Esophagus squamous epithelium (tissue), 5 donors: ENCODE measurements at regions not wholly inside any gene's neighbourhood (a gene's known extent, or its start where the extent isn't known, plus 50 kb on each side); places are given as distances from the start of the nearest gene placed in this dataset.
A peak's percentile ranks its signal among the peaks of the same experiment; 100 is the strongest.

Source experiments
- DNase-seq: peaks from one replicate; lab custom pipeline; 2025; lab: John Stamatoyannopoulos, UW
- H3K27ac ChIP-seq, 4 donors: fragments of 200-600 bp; sonication (generic); one replicate each; pipeline ENCODE4 v1.5.1; 2016 to 2019; ENCODE audit warnings: mild to moderate bottlenecking in 1 of 4
- H3K27me3 ChIP-seq, 4 donors: fragments of 200-600 bp; sonication (generic); 1 replicate in 3 of 4; 2 replicates in 1 of 4; pipeline versions ENCODE4 v1.5.1 to v1.6.0; 2017 to 2021; ENCODE audit warnings: antibody characterized with exemption in 1 of 4
- H3K36me3 ChIP-seq, 3 donors: fragments of 200-600 bp; sonication (generic); one replicate each; pipeline ENCODE4 v1.5.1; 2016 to 2019
- H3K4me1 ChIP-seq, 3 donors: fragments of 200-600 bp; sonication (generic); one replicate each; pipeline ENCODE4 v1.5.1; 2017 to 2019
- H3K4me3 ChIP-seq, 4 donors: fragments of 200-600 bp; sonication (generic); 1 replicate in 3 of 4; 2 replicates in 1 of 4; pipeline ENCODE4 v1.5.1; 2016 to 2019; ENCODE audit warnings: mild to moderate bottlenecking in 2 of 4, moderate library complexity in 1 of 4
- H3K9me3 ChIP-seq, 3 donors: fragments of 200-600 bp; sonication (generic); one replicate each; pipeline ENCODE4 v1.5.1; 2016 to 2019
- POLR2A ChIP-seq, 4 donors: fragments of 450-650 bp; IDR thresholded peaks; one replicate each; pipeline ENCODE4 v1.6.1; 2017; ENCODE audit warnings: antibody characterized with exemption in 4 of 4, mild to moderate bottlenecking in 4 of 4, moderate library complexity in 3 of 4
- WGBS, 2 donors: methylation state at CpG; one replicate each; pipeline ENCODE4 v1.1.5; 2018; 5-methylcytosine and 5-hydroxymethylcytosine counted together
- intact Hi-C: fragments of 100-400 bp; cut with DNase I; formaldehyde crosslinking; loops from one replicate; pipeline ENCODE4 v1.15.0; 2022
- TF ChIP-seq, protein P1 (sequence below), 6 experiments: fragments of 450-650 bp in 4 of 6; fragments of 200-600 bp in 2 of 6; sonication (generic) in 2 of 6; IDR thresholded peaks; one replicate each; pipeline ENCODE4 v1.5.1; 2016 to 2019; ENCODE audit warnings: antibody characterized with exemption in 6 of 6, mild to moderate bottlenecking in 4 of 6, moderate library complexity in 4 of 6
- donor health status: DM: yes; HTN: yes; CAD: no.

DNA sequence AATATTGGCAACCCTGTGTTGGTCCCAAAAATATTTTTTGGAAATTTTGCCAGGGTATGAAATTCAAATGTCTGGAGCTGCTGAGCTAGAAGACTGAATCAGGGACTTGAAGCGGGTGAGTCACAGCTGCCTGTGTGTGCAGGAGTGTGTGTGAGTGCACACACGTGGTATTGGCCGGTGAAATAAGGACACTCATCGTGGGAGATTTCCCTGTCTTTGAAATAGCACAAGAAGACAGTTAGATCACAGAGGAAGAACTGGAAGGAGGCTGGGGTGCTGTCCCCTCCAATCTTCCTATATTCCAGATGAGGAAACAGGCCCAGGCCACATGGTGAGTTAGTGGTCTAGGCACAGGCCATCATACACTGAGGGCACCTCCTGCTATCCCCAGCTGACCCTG is 123.8 kb upstream of the MLN start:
- H3K36me3 ChIP-seq: no peaks in the 10 kb centered on the region
- WGBS, 2 donors: 48% methylated on average over 4 of the region's 4 CpGs
- intact Hi-C loops: no loop called here
- no peaks in the 10 kb centered on the region for H3K9me3 ChIP-seq
- no peak for DNase-seq
- H3K27ac ChIP-seq: peak overlapping the region in 2 of 4 donors; percentile 34 to 42
- H3K4me3 ChIP-seq: no peak overlapping the region
- H3K4me1 ChIP-seq: no peaks in the 10 kb centered on the region
- TF ChIP-seq POLR2A (IDR thresholded peaks at IDR 0.05): no peak
- TF ChIP-seq, protein P1, sequence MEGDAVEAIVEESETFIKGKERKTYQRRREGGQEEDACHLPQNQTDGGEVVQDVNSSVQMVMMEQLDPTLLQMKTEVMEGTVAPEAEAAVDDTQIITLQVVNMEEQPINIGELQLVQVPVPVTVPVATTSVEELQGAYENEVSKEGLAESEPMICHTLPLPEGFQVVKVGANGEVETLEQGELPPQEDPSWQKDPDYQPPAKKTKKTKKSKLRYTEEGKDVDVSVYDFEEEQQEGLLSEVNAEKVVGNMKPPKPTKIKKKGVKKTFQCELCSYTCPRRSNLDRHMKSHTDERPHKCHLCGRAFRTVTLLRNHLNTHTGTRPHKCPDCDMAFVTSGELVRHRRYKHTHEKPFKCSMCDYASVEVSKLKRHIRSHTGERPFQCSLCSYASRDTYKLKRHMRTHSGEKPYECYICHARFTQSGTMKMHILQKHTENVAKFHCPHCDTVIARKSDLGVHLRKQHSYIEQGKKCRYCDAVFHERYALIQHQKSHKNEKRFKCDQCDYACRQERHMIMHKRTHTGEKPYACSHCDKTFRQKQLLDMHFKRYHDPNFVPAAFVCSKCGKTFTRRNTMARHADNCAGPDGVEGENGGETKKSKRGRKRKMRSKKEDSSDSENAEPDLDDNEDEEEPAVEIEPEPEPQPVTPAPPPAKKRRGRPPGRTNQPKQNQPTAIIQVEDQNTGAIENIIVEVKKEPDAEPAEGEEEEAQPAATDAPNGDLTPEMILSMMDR (IDR thresholded peaks at IDR 0.05): no peak
- H3K27me3 ChIP-seq: peaks cover 0 to 4% (median 0%) of the 10 kb centered on the region in 4 donors

DNA sequence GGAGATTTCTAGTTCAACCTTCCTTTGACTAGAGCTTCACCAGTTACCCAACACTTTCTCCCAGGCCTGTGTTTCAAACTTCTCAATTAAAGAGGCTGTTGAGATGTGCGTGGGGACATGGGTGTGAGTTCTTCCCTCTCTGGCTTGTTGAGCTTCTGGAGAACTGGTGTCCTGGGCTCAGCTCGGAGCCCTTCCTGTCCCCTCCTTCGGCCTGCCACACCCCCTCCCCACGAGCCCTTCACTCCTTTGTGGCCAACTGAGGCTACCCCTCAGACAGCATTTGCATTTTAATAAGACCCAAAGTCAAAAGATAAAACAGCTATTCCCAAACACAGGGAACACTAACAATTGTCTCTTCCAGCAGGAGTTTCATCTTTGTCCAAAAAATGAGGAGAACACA is 123.3 kb upstream of the MLN start:
- Histone ChIP-seq H3K9me3 (no peaks in the 10 kb centered on the region), H3K36me3 (no peaks in the 10 kb centered on the region), H3K27me3 (peaks cover 0 to 1% (median 0%) of the 10 kb centered on the region in 4 donors), H3K27ac (no peak overlapping the region), H3K4me1 (no peaks in the 10 kb centered on the region), H3K4me3 (no peak overlapping the region)
- TF ChIP-seq, protein P1 (IDR thresholded peaks at IDR 0.05): no peak
- TF ChIP-seq POLR2A (IDR thresholded peaks at IDR 0.05): no peak
- intact Hi-C loops: no loop called here
- no peak for DNase-seq
- 71% methylated on average over 4 of the region's 4 CpGs for WGBS, 2 donors

DNA sequence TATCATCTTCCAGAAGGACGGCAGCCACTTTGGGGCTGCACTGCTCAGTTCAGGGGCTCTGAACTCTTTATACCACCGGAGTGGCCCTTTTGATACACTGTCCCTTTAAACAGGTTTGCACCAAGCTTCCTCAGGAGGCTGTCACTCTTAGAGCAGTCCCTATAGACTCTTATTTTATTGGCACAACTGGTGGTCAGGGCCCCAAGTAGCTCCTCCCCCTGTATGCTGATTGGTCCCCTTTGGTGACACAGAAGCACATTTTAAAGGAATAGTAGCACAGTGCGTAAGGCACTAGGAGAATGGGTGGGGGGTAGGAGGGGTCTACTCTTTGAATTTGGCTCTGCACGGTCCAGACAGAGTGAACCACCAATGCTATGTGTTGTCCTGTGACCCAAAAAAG is 122.6 kb upstream of the MLN start:
- TF ChIP-seq POLR2A (IDR thresholded peaks at IDR 0.05): no peak
- TF ChIP-seq, protein P1 (IDR thresholded peaks at IDR 0.05): no peak
- intact Hi-C loops: no loop called here

DNA sequence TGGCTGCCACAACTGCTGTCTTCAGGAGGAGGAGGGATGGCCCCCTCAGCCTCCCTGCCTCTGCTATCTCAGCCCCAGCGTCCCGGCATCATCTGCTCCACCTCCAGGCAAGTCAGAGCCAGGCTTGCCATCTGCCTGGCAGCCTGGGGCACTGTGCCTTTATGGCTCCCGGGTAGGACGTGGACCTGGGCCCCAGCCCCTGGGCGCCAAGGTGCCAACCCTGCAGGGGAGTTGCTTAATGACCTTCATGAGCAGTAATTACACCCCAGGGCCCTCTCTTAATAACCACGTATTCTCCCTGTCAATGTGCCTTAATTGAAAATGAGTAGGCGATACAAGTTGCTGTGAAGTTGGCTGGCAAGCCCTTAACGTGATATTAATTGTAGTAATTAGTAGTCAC is 122.1 kb upstream of the MLN start:
- DNase-seq: no peak
- Histone ChIP-seq H3K27me3 (no peaks in the 10 kb centered on the region), H3K36me3 (no peaks in the 10 kb centered on the region), H3K9me3 (no peaks in the 10 kb centered on the region), H3K4me1 (no peaks in the 10 kb centered on the region), H3K27ac (no peak overlapping the region), H3K4me3 (no peak overlapping the region)
- TF ChIP-seq POLR2A (IDR thresholded peaks at IDR 0.05): no peak
- TF ChIP-seq, protein P1 (IDR thresholded peaks at IDR 0.05): no peak
- 90 to 96% methylated on average over 2 to 3 of the region's 8 CpGs for WGBS, 2 donors
- intact Hi-C loops: no loop called here

More for the DNA sequence above, 122.6 kb upstream of the MLN start:
- Histone ChIP-seq H3K27me3 (no peaks in the 10 kb centered on the region), H3K27ac (no peak overlapping the region), H3K4me1 (no peaks in the 10 kb centered on the region), H3K9me3 (no peaks in the 10 kb centered on the region), H3K36me3 (no peaks in the 10 kb centered on the region), H3K4me3 (no peak overlapping the region)
- WGBS, 2 donors: 75 to 86% methylated on average over 4 of the region's 4 CpGs
- no peak for DNase-seq

DNA sequence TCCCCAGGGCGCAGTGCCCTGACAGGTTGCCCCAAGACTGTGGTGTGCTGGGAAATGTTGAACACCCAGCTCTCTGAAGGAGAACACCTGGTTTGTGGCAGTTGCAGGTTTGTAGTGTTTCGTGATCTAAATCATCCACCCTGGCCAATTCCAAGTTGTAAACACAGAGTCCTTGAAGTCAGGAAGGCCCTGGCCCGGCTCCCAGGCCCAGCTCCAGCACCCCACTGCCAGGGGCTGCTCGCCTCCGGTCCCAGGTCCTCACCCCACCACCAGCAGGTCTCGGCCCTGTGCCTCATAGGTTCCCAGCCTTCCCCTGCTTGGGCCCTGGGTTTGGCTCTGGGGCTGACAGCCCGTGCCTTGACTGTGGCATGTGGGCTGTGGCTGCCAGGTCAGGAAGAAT is 121.4 kb upstream of the MLN start:
- Histone ChIP-seq H3K4me1 (no peaks in the 10 kb centered on the region), H3K36me3 (no peaks in the 10 kb centered on the region), H3K4me3 (no peak overlapping the region), H3K27ac (no peak overlapping the region), H3K27me3 (no peaks in the 10 kb centered on the region), H3K9me3 (no peaks in the 10 kb centered on the region)
- DNase-seq: no peak
- 85 to 86% methylated on average over 2 of the region's 7 CpGs for WGBS, 2 donors
- TF ChIP-seq, protein P1 (IDR thresholded peaks at IDR 0.05): no peak
- TF ChIP-seq POLR2A (IDR thresholded peaks at IDR 0.05): no peak
- intact Hi-C loops: no loop called here
